ENCODE measurements at regions not wholly inside any gene's neighbourhood (a gene's known extent, or its start where the extent isn't known, plus 50 kb on each side); places are given as distances from the start of the nearest gene placed in this dataset.

- TF ChIP-seq JUN (CRISPR knock-in tag; IDR thresholded peaks at IDR 0.05) (no peak), ZNF317 (CRISPR knock-in tag; IDR thresholded peaks at IDR 0.05; ENCODE audit: borderline replicate concordance, low read depth) (no peak), TEAD4 (CRISPR knock-in tag; IDR thresholded peaks at IDR 0.05) (no peak), CREM (CRISPR knock-in tag; IDR thresholded peaks at IDR 0.05) (no peak), AR (CRISPR knock-in tag; IDR thresholded peaks at IDR 0.05) (no peak), CTCF (IDR thresholded peaks at IDR 0.05) (no peak), GRHL2 (CRISPR knock-in tag; IDR thresholded peaks at IDR 0.05; ENCODE audit: insufficient replicate concordance, severe bottlenecking) (no peak), ZNF263 (CRISPR knock-in tag; IDR thresholded peaks at IDR 0.05; ENCODE audit: low read depth) (no peak), NR2C2 (CRISPR knock-in tag; IDR thresholded peaks at IDR 0.05) (no peak), RELA (CRISPR knock-in tag; IDR thresholded peaks at IDR 0.05; ENCODE audit: borderline replicate concordance) (no peak), TCF7 (CRISPR knock-in tag; IDR thresholded peaks at IDR 0.05; ENCODE audit: low read depth) (no peak)
- TF ChIP-seq, protein P1, sequence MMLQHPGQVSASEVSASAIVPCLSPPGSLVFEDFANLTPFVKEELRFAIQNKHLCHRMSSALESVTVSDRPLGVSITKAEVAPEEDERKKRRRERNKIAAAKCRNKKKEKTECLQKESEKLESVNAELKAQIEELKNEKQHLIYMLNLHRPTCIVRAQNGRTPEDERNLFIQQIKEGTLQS (CRISPR knock-in tag; conservative IDR thresholded peaks at IDR 0.05): no peak
Measured at GRCh38 chr2:219766658-219767057, 139.2 kb downstream of the SLC4A3 start.

All from WTC11 (cell line).